Chondrocyte (in vitro differentiated cells): ENCODE measurements at regions not wholly inside any gene's neighbourhood (a gene's known extent, or its start where the extent isn't known, plus 50 kb on each side); places are given as distances from the start of the nearest gene placed in this dataset.
A peak's percentile ranks its signal among the peaks of the same experiment; 100 is the strongest.
"Not testable (repeated sequence)": the region's sequence is repeated elsewhere in the genome, so short reads cannot be mapped to it uniquely, and the experiment has no call there.

Experiments used
- DNase-seq: peaks from one replicate; pipeline ENCODE4 v3.0.0; 2021; ENCODE audit warnings: mixed read lengths, low spot score
- H3K27ac Mint-ChIP-seq: one replicate; pipeline ENCODE4 v1.8.0; 2021; ENCODE audit warnings: mild to moderate bottlenecking, moderate library complexity, mixed read lengths; ENCODE audit not compliant: unreplicated experiment
- H3K27me3 Mint-ChIP-seq: 2 replicates; pipeline ENCODE4 v1.8.0; 2021; ENCODE audit warnings: low read depth, mixed read lengths
- H3K36me3 Mint-ChIP-seq: 2 replicates; pipeline ENCODE4 v1.8.0; 2021; ENCODE audit warnings: low read depth, mixed read lengths
- H3K4me1 Mint-ChIP-seq: 2 replicates; pipeline ENCODE4 v1.8.0; 2021; ENCODE audit warnings: low read depth, mild to moderate bottlenecking, mixed read lengths
- H3K4me3 Mint-ChIP-seq: one replicate; pipeline ENCODE4 v1.8.0; 2021; ENCODE audit warnings: mild to moderate bottlenecking, moderate library complexity, mixed read lengths; ENCODE audit not compliant: unreplicated experiment
- H3K9me3 Mint-ChIP-seq: 2 replicates; pipeline ENCODE4 v1.8.0; 2021; ENCODE audit warnings: low read depth, mixed read lengths
- TF ChIP-seq, protein P1 (sequence below): fragments of 200-600 bp; sonication (generic); IDR thresholded peaks from 2 replicates; pipeline ENCODE4 v1.5.0; 2021; ENCODE audit warnings: antibody characterized with exemption, mild to moderate bottlenecking, moderate library complexity

DNA sequence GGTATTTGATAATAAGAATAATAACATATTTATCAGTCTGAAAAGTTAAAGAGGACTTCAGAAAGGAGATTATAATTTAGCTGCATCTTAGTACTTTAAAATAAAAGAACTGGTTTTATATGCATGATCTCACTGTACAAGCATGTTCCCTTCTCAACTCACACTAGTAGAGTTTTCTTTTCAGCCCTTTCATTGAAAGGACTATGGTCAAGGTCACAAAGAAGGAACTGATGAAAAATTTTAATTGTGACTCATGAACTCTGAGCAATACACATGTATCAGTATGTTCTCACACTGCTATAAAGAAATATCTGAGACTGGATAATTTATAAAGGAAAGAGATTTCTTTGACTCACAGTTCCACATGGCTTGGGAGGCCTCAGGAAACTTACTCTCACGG is 73.7 kb upstream of the NDST4 start:
- TF ChIP-seq, protein P1, sequence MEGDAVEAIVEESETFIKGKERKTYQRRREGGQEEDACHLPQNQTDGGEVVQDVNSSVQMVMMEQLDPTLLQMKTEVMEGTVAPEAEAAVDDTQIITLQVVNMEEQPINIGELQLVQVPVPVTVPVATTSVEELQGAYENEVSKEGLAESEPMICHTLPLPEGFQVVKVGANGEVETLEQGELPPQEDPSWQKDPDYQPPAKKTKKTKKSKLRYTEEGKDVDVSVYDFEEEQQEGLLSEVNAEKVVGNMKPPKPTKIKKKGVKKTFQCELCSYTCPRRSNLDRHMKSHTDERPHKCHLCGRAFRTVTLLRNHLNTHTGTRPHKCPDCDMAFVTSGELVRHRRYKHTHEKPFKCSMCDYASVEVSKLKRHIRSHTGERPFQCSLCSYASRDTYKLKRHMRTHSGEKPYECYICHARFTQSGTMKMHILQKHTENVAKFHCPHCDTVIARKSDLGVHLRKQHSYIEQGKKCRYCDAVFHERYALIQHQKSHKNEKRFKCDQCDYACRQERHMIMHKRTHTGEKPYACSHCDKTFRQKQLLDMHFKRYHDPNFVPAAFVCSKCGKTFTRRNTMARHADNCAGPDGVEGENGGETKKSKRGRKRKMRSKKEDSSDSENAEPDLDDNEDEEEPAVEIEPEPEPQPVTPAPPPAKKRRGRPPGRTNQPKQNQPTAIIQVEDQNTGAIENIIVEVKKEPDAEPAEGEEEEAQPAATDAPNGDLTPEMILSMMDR = no peak
- no peak for DNase-seq
- Mint-ChIP-seq H3K9me3 (no peaks in the 10 kb centered on the region), H3K4me3 (no peak overlapping the region), H3K27me3 (no peaks in the 10 kb centered on the region), H3K36me3 (no peaks in the 10 kb centered on the region), H3K27ac (no peak overlapping the region), H3K4me1 (peaks cover 5% of the 10 kb centered on the region)

DNA sequence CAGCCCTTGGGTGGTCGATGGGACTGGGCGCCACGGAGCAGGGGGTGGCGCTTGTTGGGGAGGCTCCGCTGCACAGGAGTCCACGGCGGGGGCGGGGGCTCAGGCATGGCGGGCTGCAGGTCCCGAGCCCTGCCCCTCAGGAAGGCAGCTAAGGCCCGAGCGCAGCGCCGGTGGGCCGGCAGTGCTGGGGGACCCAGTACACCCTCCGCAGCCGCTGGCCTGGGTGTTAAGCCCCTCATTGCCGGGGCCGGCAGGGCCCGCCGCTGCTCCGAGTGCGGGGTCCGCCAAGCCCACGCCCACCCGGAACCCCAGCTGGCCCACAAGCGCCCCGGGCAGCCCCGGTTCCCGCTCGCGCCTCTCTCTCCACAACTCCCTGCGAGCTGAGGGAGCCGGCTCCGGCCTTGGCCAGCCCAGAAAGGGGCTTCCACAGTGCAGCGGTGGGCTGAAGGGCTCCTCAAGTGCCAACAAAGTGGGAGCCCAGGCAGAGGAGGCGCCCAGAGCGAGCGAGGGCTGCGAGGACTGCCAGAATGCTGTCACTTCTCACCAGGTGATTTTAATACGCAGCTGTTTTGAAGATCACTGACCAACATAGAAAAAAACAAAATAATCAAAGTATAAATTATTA is 66.1 kb upstream of the NDST4 start:
- H3K36me3 Mint-ChIP-seq, H3K9me3 Mint-ChIP-seq, H3K4me1 Mint-ChIP-seq, H3K27me3 Mint-ChIP-seq, H3K27ac Mint-ChIP-seq, H3K4me3 Mint-ChIP-seq: not testable (repeated sequence)
- peak; percentile 87 for DNase-seq

DNA sequence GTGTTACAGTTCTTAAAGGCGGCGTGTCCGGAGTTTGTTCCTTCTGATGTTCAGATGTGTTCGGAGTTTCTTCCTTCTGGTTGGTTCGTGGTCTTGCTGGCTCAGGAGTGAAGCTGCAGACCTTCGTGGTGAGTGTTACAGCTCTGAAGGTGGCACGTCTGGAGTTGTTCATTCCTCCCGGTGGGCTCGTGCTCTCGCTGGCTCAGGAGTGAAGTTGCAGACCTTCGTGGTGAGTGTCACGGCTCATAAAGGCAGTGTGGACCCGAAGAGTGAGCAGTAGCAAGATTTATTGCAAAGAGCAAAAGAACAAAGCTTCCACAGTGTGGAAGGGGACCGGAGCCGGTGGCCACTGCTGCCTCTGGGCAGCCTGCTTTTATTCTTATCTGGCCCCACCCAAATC is 65.3 kb upstream of the NDST4 start:
- not testable (repeated sequence) for H3K36me3 Mint-ChIP-seq, H3K4me3 Mint-ChIP-seq

DNA sequence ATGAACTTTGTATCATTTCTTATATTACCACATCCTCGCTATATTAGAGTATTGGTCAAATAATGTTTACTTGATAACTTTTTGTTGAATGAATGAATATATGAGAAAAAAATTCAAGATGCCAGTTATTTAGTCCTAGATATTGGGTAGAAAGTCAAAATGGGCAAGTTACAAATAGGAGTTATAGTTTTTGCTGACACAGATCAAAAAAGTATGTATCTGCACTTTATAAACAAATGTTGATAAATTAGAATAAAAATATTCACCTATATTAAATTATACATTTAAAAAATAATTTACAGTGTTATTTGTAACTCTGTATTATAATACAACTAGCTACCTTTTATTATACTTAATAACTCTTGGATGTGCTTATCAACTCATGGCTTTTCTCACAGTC is 57.8 kb upstream of the NDST4 start:
- Mint-ChIP-seq H3K4me1 (peaks cover 8% of the 10 kb centered on the region), H3K9me3 (peaks cover 7% of the 10 kb centered on the region), H3K4me3 (no peak overlapping the region), H3K27ac (no peak overlapping the region), H3K27me3 (no peaks in the 10 kb centered on the region), H3K36me3 (peaks cover 2% of the 10 kb centered on the region)
- TF ChIP-seq, protein P1 = no peak
- DNase-seq = no peak

More for the DNA sequence above, 65.3 kb upstream of the NDST4 start:
- not testable (repeated sequence) for H3K27ac Mint-ChIP-seq, H3K9me3 Mint-ChIP-seq, H3K4me1 Mint-ChIP-seq, H3K27me3 Mint-ChIP-seq
- DNase-seq = peak; percentile 55

DNA sequence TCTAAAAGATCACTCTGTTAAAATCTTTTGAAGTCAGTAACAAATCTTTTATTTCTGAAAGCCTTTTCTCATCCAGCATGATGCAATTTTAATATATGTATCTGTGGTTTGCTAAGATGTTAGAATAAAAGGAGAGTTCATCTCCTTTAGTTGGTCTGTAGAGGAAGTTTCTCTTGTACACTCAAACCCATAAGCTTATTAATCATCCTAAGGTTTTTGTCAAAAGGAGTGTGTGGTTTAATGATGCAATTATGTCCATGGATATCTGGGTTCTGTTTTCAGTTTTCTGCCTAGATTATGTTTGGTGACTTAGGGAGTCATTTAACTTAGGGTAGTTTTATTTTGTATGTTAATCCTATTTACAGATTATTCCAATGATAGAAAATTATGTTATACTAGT is 52.1 kb upstream of the NDST4 start:
- Mint-ChIP-seq H3K36me3 (no peaks in the 10 kb centered on the region), H3K9me3 (peaks cover 6% of the 10 kb centered on the region), H3K4me3 (no peak overlapping the region), H3K4me1 (peaks cover 12% of the 10 kb centered on the region), H3K27me3 (no peaks in the 10 kb centered on the region), H3K27ac (no peak overlapping the region)
- TF ChIP-seq, protein P1 = no peak
- DNase-seq = no peak
